CD4-positive, alpha-beta T cell (primary cell): ENCODE measurements at regions not wholly inside any gene's neighbourhood (a gene's known extent, or its start where the extent isn't known, plus 50 kb on each side); places are given as distances from the start of the nearest gene placed in this dataset.

Experiments used
- ATAC-seq: fragments of 200-7000 bp; cut with Tn5 transposase; one replicate; pipeline ENCODE4 v1.10.0; 2022; ENCODE audit warnings: mild to moderate bottlenecking; ENCODE audit not compliant: poor library complexity
- CTCF ChIA-PET: fragments of 350-600 bp; sonication (Branson Sonifier 250); formaldehyde crosslinking; loops from one replicate; lab custom pipeline; 2021; ENCODE audit warnings: antibody characterized with exemption, inconsistent platforms; lab: Charles Lee
- POLR2A ChIA-PET: fragments of 350-600 bp; sonication (Branson Sonifier 250); formaldehyde crosslinking; loops from one replicate; lab custom pipeline; 2021; ENCODE audit warnings: antibody characterized with exemption, inconsistent platforms; lab: Charles Lee
- DNase-seq, 14 experiments: peaks; one replicate each; pipeline ENCODE4 v3.0.0-alpha.2; 2013 to 2020; ENCODE audit warnings: mixed read lengths in 2 of 14
- H3K27ac ChIP-seq, 2 donors: one replicate each; pipeline versions ENCODE4 v1.5.1 to v1.7.0; 2013; ENCODE audit warnings: low read length in 2 of 2, low read depth in 1 of 2, mild to moderate bottlenecking in 1 of 2
- H3K27me3 ChIP-seq, 2 experiments: 1 replicate in 1 of 2; 2 replicates in 1 of 2; pipeline versions ENCODE4 v1.6.1 to v1.7.0; 2013; ENCODE audit warnings: low read length in 2 of 2, control low read depth in 1 of 2, mild to moderate bottlenecking in 1 of 2, moderate library complexity in 1 of 2; ENCODE audit not compliant: insufficient read depth in 2 of 2, control insufficient read depth in 1 of 2
- H3K36me3 ChIP-seq: one replicate; pipeline ENCODE4 v1.6.1; 2013; ENCODE audit warnings: low read length, control low read depth; ENCODE audit not compliant: insufficient read depth
- H3K4me1 ChIP-seq: one replicate; pipeline ENCODE4 v1.6.1; 2013; ENCODE audit warnings: low read length, control low read depth; ENCODE audit not compliant: insufficient read depth
- H3K4me3 ChIP-seq: one replicate; pipeline ENCODE4 v1.5.1; 2013; ENCODE audit warnings: mild to moderate bottlenecking, low read length, moderate library complexity
- H3K9me3 ChIP-seq, 2 experiments: 1 replicate in 1 of 2; 2 replicates in 1 of 2; pipeline versions ENCODE4 v1.6.1 to v1.7.0; 2013; ENCODE audit warnings: low read length in 2 of 2, mild to moderate bottlenecking in 2 of 2, control low read depth in 1 of 2, moderate library complexity in 1 of 2; ENCODE audit not compliant: control insufficient read depth in 1 of 2, insufficient read depth in 1 of 2
- H3K27ac Mint-ChIP-seq: one replicate; pipeline ENCODE4 v1.8.0; 2020; ENCODE audit warnings: mixed read lengths
- H3K27me3 Mint-ChIP-seq: one replicate; pipeline ENCODE4 v1.8.0; 2021; ENCODE audit warnings: mixed read lengths
- H3K36me3 Mint-ChIP-seq: one replicate; pipeline ENCODE4 v1.8.0; 2021; ENCODE audit warnings: low read depth, mixed read lengths
- H3K4me1 Mint-ChIP-seq: one replicate; pipeline ENCODE4 v1.8.0; 2021; ENCODE audit warnings: low read depth, mixed read lengths
- H3K4me3 Mint-ChIP-seq: one replicate; pipeline ENCODE4 v1.8.0; 2020; ENCODE audit warnings: mild to moderate bottlenecking, mixed read lengths
- H3K9me3 Mint-ChIP-seq: one replicate; pipeline ENCODE4 v1.8.0; 2020; ENCODE audit warnings: mixed read lengths
- intact Hi-C, 2 experiments: fragments of 100-400 bp; cut with DNase I in 1 of 2; cut with micrococcal nuclease in 1 of 2; formaldehyde crosslinking; loops; one replicate each; pipeline versions ENCODE4 v1.15.1 to v1.9.0; 2023 to 2025; cut with DNase I, micrococcal nuclease
- TF ChIP-seq, protein P1 (sequence below): fragments of 200-600 bp; IDR thresholded peaks from one replicate; pipeline ENCODE4 v1.8.0; 2022; ENCODE audit warnings: antibody characterized with exemption, mild to moderate bottlenecking

GRCh38 chr5:90056911-90057705 lies 352.4 kb downstream of the CETN3 start:
- H3K4me1 ChIP-seq: no peaks in the 10 kb centered on the region
- Mint-ChIP-seq H3K4me3 (no peak overlapping the region), H3K36me3 (no peaks in the 10 kb centered on the region), H3K9me3 (peaks cover 10% of the 10 kb centered on the region), H3K27me3 (no peaks in the 10 kb centered on the region), H3K27ac (no peak overlapping the region), H3K4me1 (no peaks in the 10 kb centered on the region)
- H3K27ac ChIP-seq: no peak overlapping the region
- ChIA-PET POLR2A (no interaction called here), CTCF (interaction anchor here (0.7 kb wide), 1 partner anchor 472 kb away, joined by 5 read pairs; no protein-coding TSS in a partner anchor)
- H3K9me3 ChIP-seq: peaks cover 0 to 5% of the 10 kb centered on the region in 2 experiments
- intact Hi-C loops: no loop called here
- no peaks in the 10 kb centered on the region for H3K27me3 ChIP-seq
- H3K36me3 ChIP-seq: no peaks in the 10 kb centered on the region
- no peak overlapping the region for H3K4me3 ChIP-seq
- DNase-seq (no peak), ATAC-seq (no peak)
- TF ChIP-seq, protein P1, sequence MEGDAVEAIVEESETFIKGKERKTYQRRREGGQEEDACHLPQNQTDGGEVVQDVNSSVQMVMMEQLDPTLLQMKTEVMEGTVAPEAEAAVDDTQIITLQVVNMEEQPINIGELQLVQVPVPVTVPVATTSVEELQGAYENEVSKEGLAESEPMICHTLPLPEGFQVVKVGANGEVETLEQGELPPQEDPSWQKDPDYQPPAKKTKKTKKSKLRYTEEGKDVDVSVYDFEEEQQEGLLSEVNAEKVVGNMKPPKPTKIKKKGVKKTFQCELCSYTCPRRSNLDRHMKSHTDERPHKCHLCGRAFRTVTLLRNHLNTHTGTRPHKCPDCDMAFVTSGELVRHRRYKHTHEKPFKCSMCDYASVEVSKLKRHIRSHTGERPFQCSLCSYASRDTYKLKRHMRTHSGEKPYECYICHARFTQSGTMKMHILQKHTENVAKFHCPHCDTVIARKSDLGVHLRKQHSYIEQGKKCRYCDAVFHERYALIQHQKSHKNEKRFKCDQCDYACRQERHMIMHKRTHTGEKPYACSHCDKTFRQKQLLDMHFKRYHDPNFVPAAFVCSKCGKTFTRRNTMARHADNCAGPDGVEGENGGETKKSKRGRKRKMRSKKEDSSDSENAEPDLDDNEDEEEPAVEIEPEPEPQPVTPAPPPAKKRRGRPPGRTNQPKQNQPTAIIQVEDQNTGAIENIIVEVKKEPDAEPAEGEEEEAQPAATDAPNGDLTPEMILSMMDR: no peak

- CTCF ChIA-PET: no interaction called here
- Histone ChIP-seq H3K27me3 (no peaks in the 10 kb centered on the region), H3K9me3 (peaks cover 0 to 5% of the 10 kb centered on the region in 2 experiments), H3K4me1 (no peaks in the 10 kb centered on the region), H3K36me3 (no peaks in the 10 kb centered on the region), H3K27ac (no peak overlapping the region), H3K4me3 (no peak overlapping the region)
- peaks cover 9% of the 10 kb centered on the region for H3K9me3 Mint-ChIP-seq
- intact Hi-C loops: no loop called here
- TF ChIP-seq, protein P1: no peak
- no peaks in the 10 kb centered on the region for H3K4me1 Mint-ChIP-seq
- H3K27ac Mint-ChIP-seq: no peak overlapping the region
- no peak for ATAC-seq
- no peaks in the 10 kb centered on the region for H3K36me3 Mint-ChIP-seq
- no peaks in the 10 kb centered on the region for H3K27me3 Mint-ChIP-seq
- no peak for DNase-seq
- POLR2A ChIA-PET: no interaction called here
- H3K4me3 Mint-ChIP-seq: no peak overlapping the region
Measured at GRCh38 chr5:90055831-90056328, 353.7 kb downstream of the CETN3 start.

DNA sequence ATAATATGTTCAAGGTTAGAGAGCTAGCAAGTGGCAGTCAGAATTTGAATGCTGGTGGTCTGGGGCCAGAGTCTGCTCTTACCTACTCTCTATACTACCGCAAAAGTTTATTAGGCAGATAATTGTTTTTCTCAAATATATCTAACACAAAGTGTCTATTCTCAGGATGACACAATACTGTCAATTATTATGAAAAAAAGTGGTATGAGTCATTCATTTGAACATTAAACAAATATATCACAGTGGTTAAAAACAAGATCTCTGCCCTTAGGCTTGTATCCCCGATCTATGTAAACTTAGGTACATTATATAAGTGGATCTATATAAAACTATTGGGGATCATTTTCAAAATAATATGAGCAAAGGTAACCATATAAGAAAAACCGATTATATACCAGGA lies 354.9 kb downstream of the CETN3 start:
- POLR2A ChIA-PET: no interaction called here
- Mint-ChIP-seq H3K36me3 (no peaks in the 10 kb centered on the region), H3K4me3 (no peak overlapping the region), H3K27me3 (no peaks in the 10 kb centered on the region), H3K9me3 (peaks cover 3% of the 10 kb centered on the region), H3K4me1 (no peaks in the 10 kb centered on the region), H3K27ac (no peak overlapping the region)
- peaks cover 0 to 5% of the 10 kb centered on the region in 2 experiments for H3K9me3 ChIP-seq
- no peak overlapping the region for H3K4me3 ChIP-seq
- no peaks in the 10 kb centered on the region for H3K27me3 ChIP-seq
- H3K36me3 ChIP-seq: no peaks in the 10 kb centered on the region
- no peak overlapping the region for H3K27ac ChIP-seq
- intact Hi-C loops: no loop called here
- TF ChIP-seq, protein P1: no peak
- DNase-seq (no peak), ATAC-seq (no peak)
- CTCF ChIA-PET: no interaction called here
- no peaks in the 10 kb centered on the region for H3K4me1 ChIP-seq
